Ishikawa (cell line): ENCODE measurements at regions not wholly inside any gene's neighbourhood (a gene's known extent, or its start where the extent isn't known, plus 50 kb on each side); places are given as distances from the start of the nearest gene placed in this dataset.
A peak's percentile ranks its signal among the peaks of the same experiment; 100 is the strongest.

ENCODE experiments used
- CEBPB ChIP-seq: IDR thresholded peaks from 2 replicates; pipeline ENCODE4 v1.6.1; 2012
- CREB1 ChIP-seq: IDR thresholded peaks from 2 replicates; pipeline ENCODE4 v1.6.1; 2012; ENCODE audit warnings: low read depth
- EGR1 ChIP-seq: IDR thresholded peaks from 2 replicates; pipeline ENCODE4 v1.6.1; 2012
- EP300 ChIP-seq: IDR thresholded peaks from 2 replicates; pipeline ENCODE4 v1.6.1; 2012; ENCODE audit warnings: borderline replicate concordance
- FOXM1 ChIP-seq: IDR thresholded peaks from 2 replicates; pipeline ENCODE4 v1.6.1; 2012; ENCODE audit warnings: low read depth, borderline replicate concordance
- MAX ChIP-seq: IDR thresholded peaks from 2 replicates; pipeline ENCODE4 v1.6.1; 2012
- NFIC ChIP-seq: IDR thresholded peaks from 2 replicates; pipeline ENCODE4 v1.6.1; 2012
- RAD21 ChIP-seq: IDR thresholded peaks from 2 replicates; pipeline ENCODE4 v1.6.1; 2012; ENCODE audit warnings: low read depth
- TAF1 ChIP-seq: IDR thresholded peaks from 2 replicates; pipeline ENCODE4 v1.6.1; 2012; ENCODE audit warnings: low read depth, mild to moderate bottlenecking
- TCF12 ChIP-seq: IDR thresholded peaks from 2 replicates; pipeline ENCODE4 v1.6.1; 2012; ENCODE audit warnings: low read depth
- TEAD4 ChIP-seq: IDR thresholded peaks from 2 replicates; pipeline ENCODE4 v1.6.1; 2012
- YY1 ChIP-seq: IDR thresholded peaks from 2 replicates; pipeline ENCODE4 v1.6.1; 2012; ENCODE audit warnings: low read depth
- ZBTB7A ChIP-seq: IDR thresholded peaks from 2 replicates; pipeline ENCODE4 v1.6.1; 2012; ENCODE audit warnings: low read depth
- TF ChIP-seq, protein P1 (sequence below): IDR thresholded peaks from 2 replicates; pipeline ENCODE4 v1.6.1; 2012
- TF ChIP-seq, protein P2 (sequence below): IDR thresholded peaks from 2 replicates; pipeline ENCODE4 v1.6.1; 2012; ENCODE audit warnings: low read depth, mild to moderate bottlenecking

- TF ChIP-seq EP300, result no peak
- TF ChIP-seq MAX, result no peak
- TF ChIP-seq, protein P1, sequence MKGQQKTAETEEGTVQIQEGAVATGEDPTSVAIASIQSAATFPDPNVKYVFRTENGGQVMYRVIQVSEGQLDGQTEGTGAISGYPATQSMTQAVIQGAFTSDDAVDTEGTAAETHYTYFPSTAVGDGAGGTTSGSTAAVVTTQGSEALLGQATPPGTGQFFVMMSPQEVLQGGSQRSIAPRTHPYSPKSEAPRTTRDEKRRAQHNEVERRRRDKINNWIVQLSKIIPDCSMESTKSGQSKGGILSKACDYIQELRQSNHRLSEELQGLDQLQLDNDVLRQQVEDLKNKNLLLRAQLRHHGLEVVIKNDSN, result no peak
- no peak for TF ChIP-seq TEAD4
- TF ChIP-seq RAD21, result no peak
- no peak for TF ChIP-seq EGR1
- no peak for TF ChIP-seq TCF12
- TF ChIP-seq ZBTB7A, result no peak
- TF ChIP-seq CEBPB, result no peak
- TF ChIP-seq NFIC, result no peak
- no peak for TF ChIP-seq TAF1
- TF ChIP-seq, protein P2, sequence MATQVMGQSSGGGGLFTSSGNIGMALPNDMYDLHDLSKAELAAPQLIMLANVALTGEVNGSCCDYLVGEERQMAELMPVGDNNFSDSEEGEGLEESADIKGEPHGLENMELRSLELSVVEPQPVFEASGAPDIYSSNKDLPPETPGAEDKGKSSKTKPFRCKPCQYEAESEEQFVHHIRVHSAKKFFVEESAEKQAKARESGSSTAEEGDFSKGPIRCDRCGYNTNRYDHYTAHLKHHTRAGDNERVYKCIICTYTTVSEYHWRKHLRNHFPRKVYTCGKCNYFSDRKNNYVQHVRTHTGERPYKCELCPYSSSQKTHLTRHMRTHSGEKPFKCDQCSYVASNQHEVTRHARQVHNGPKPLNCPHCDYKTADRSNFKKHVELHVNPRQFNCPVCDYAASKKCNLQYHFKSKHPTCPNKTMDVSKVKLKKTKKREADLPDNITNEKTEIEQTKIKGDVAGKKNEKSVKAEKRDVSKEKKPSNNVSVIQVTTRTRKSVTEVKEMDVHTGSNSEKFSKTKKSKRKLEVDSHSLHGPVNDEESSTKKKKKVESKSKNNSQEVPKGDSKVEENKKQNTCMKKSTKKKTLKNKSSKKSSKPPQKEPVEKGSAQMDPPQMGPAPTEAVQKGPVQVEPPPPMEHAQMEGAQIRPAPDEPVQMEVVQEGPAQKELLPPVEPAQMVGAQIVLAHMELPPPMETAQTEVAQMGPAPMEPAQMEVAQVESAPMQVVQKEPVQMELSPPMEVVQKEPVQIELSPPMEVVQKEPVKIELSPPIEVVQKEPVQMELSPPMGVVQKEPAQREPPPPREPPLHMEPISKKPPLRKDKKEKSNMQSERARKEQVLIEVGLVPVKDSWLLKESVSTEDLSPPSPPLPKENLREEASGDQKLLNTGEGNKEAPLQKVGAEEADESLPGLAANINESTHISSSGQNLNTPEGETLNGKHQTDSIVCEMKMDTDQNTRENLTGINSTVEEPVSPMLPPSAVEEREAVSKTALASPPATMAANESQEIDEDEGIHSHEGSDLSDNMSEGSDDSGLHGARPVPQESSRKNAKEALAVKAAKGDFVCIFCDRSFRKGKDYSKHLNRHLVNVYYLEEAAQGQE, result no peak
- no peak for TF ChIP-seq YY1
- no peak for TF ChIP-seq FOXM1
- TF ChIP-seq CREB1, result no peak
Observed at GRCh38 chr5:123696921-123697341, 185.0 kb downstream of the CSNK1G3 start.

- TF ChIP-seq EGR1, result no peak
- TF ChIP-seq RAD21, result no peak
- TF ChIP-seq TEAD4, result no peak
- TF ChIP-seq TAF1, result no peak
- TF ChIP-seq CEBPB, result no peak
- TF ChIP-seq FOXM1, result no peak
- no peak for TF ChIP-seq NFIC
- no peak for TF ChIP-seq YY1
- no peak for TF ChIP-seq CREB1
- no peak for TF ChIP-seq TCF12
- TF ChIP-seq MAX, result no peak
- no peak for TF ChIP-seq ZBTB7A
- no peak for TF ChIP-seq EP300
- TF ChIP-seq, protein P1, result no peak
Observed at GRCh38 chr5:123690821-123691220, 178.8 kb downstream of the CSNK1G3 start.

GRCh38 chr5:123681061-123681460 lies 169.1 kb downstream of the CSNK1G3 start:
- TF ChIP-seq, protein P2, result no peak
- TF ChIP-seq EGR1 (no peak), NFIC (no peak), ZBTB7A (no peak), CEBPB (no peak), CREB1 (no peak), TCF12 (no peak), FOXM1 (no peak), TEAD4 (no peak), YY1 (no peak), RAD21 (no peak), EP300 (no peak), TAF1 (no peak), MAX (no peak)
- TF ChIP-seq, protein P1, result no peak

- TF ChIP-seq CREB1, result no peak
- TF ChIP-seq TEAD4, result peak; percentile 42; the same call in 1 of the 2 replicates
- TF ChIP-seq EP300, result no peak
- peak; percentile 39; the same call in 1 of the 2 replicates for TF ChIP-seq CEBPB
- TF ChIP-seq TCF12, result no peak
- TF ChIP-seq RAD21, result no peak; the same call in 1 of the 2 replicates
- TF ChIP-seq, protein P2, result no peak
Observed at GRCh38 chr5:123673107-123673506, 161.1 kb downstream of the CSNK1G3 start.
